ENCODE measurements at regions not wholly inside any gene's neighbourhood (a gene's known extent, or its start where the extent isn't known, plus 50 kb on each side); places are given as distances from the start of the nearest gene placed in this dataset.

- TF ChIP-seq CTCF (IDR thresholded peaks at IDR 0.05) (no peak), POLR2AphosphoS5 (IDR thresholded peaks at IDR 0.05; ENCODE audit: low read depth, low read length) (no peak), REST (IDR thresholded peaks at IDR 0.05; ENCODE audit: insufficient read depth in 1 of 2, low read depth in 2 of 2, low read length in 1 of 2) (no peak), TCF7L2 (IDR thresholded peaks at IDR 0.05; ENCODE audit: low read depth, low read length) (no peak), SIN3A (IDR thresholded peaks at IDR 0.05; ENCODE audit: borderline replicate concordance, insufficient read depth, low read depth, low read length) (no peak)
Observed at GRCh38 chr5:2903451-2904395, 152.2 kb upstream of the IRX2 start.

Measured in Panc1 (cell line).